Esophagus muscularis mucosa (tissue), 4 donors: ENCODE measurements at regions not wholly inside any gene's neighbourhood (a gene's known extent, or its start where the extent isn't known, plus 50 kb on each side); places are given as distances from the start of the nearest gene placed in this dataset.
A peak's percentile ranks its signal among the peaks of the same experiment; 100 is the strongest.

ENCODE experiments used
- DNase-seq: peaks from one replicate; pipeline ENCODE4 v3.0.0-alpha.2; 2017; ENCODE audit errors: extremely low spot score
- H3K27ac ChIP-seq, 4 donors: fragments of 200-600 bp; sonication (generic); replicated peaks in 1 of 4; 1 replicate in 3 of 4; 2 replicates in 1 of 4; pipeline ENCODE4 v1.5.1; 2016 to 2019; ENCODE audit warnings: mild to moderate bottlenecking in 1 of 4
- H3K27me3 ChIP-seq, 4 donors: fragments of 200-600 bp; sonication (generic); one replicate each; pipeline versions ENCODE4 v1.5.1 to v1.6.0; 2016 to 2019
- H3K36me3 ChIP-seq, 4 donors: fragments of 200-600 bp; sonication (generic); one replicate each; pipeline ENCODE4 v1.5.1; 2016 to 2019
- H3K4me1 ChIP-seq, 4 donors: fragments of 200-600 bp; sonication (generic); one replicate each; pipeline ENCODE4 v1.5.1; 2016 to 2019
- H3K4me3 ChIP-seq, 4 donors: fragments of 200-600 bp; sonication (generic); 1 replicate in 2 of 4; 2 replicates in 2 of 4; pipeline ENCODE4 v1.5.1; 2016 to 2019; ENCODE audit warnings: mild to moderate bottlenecking in 4 of 4, moderate library complexity in 1 of 4
- H3K9me3 ChIP-seq, 4 donors: fragments of 200-600 bp; sonication (generic); 1 replicate in 3 of 4; 2 replicates in 1 of 4; pipeline ENCODE4 v1.5.1; 2016 to 2019
- CTCF ChIP-seq, 3 experiments: fragments of 200-600 bp in 2 of 3; fragments of 450-650 bp in 1 of 3; sonication (generic) in 2 of 3; IDR thresholded peaks; one replicate each; pipeline ENCODE4 v1.5.1; 2017 to 2019; ENCODE audit warnings: antibody characterized with exemption in 3 of 3, mild to moderate bottlenecking in 2 of 3, moderate library complexity in 1 of 3
- EP300 ChIP-seq: sonication (generic); formaldehyde crosslinking; IDR thresholded peaks from one replicate; pipeline ENCODE4 v1.6.1; 2017; ENCODE audit warnings: antibody characterized with exemption
- POLR2A ChIP-seq: fragments of 450-650 bp; IDR thresholded peaks from one replicate; pipeline ENCODE4 v1.6.1; 2017; ENCODE audit warnings: antibody characterized with exemption, moderate library complexity, mild to moderate bottlenecking, low read depth
- POLR2AphosphoS5 ChIP-seq, 2 donors: sonication (generic); formaldehyde crosslinking; IDR thresholded peaks; one replicate each; pipeline ENCODE4 v1.6.1; 2017; ENCODE audit warnings: antibody characterized with exemption in 2 of 2
- WGBS: methylation state at CpG from one replicate; pipeline ENCODE4 v1.1.5; 2018; 5-methylcytosine and 5-hydroxymethylcytosine counted together
- intact Hi-C: fragments of 100-400 bp; cut with DNase I; formaldehyde crosslinking; loops from one replicate; pipeline ENCODE4 v1.15.1; 2023

GRCh38 chr16:85420501-85421337, 192.4 kb upstream of the GSE1 start:
- TF ChIP-seq POLR2AphosphoS5 (IDR thresholded peaks at IDR 0.05) = peak; percentile 11 to 49
- TF ChIP-seq POLR2A = no peak
- peak in 2 of 3 experiments; percentile 99 for TF ChIP-seq CTCF (IDR thresholded peaks at IDR 0.05)
- no peak for DNase-seq
- H3K27ac ChIP-seq = no peak overlapping the region

GRCh38 chr16:85421338-85422195, 191.6 kb upstream of the GSE1 start:
- no peaks in the 10 kb centered on the region for H3K27me3 ChIP-seq
- no peak overlapping the region for H3K27ac ChIP-seq
- H3K4me3 ChIP-seq = no peak overlapping the region
- intact Hi-C loops = loop anchor here (5.0 kb wide), 1 partner anchor 136 kb away; no protein-coding TSS in a partner anchor
- H3K9me3 ChIP-seq = no peaks in the 10 kb centered on the region
- no peaks in the 10 kb centered on the region for H3K36me3 ChIP-seq
- H3K4me1 ChIP-seq = peaks cover 3 to 31% (median 24%) of the 10 kb centered on the region in 4 donors
- 86% methylated on average over 17 of the region's 24 CpGs for WGBS
- DNase-seq = no peak
- TF ChIP-seq EP300 (no peak), POLR2A (no peak), POLR2AphosphoS5 (IDR thresholded peaks at IDR 0.05) (no peak), CTCF (IDR thresholded peaks at IDR 0.05) (no peak)

More at GRCh38 chr16:85420501-85421337, 192.4 kb upstream of the GSE1 start:
- no peak overlapping the region for H3K4me3 ChIP-seq
- no peaks in the 10 kb centered on the region for H3K27me3 ChIP-seq
- intact Hi-C loops = loop anchor here (1.0 to 5.0 kb wide), 2 partner anchors 137 to 190 kb away; no protein-coding TSS in a partner anchor
- no peaks in the 10 kb centered on the region for H3K36me3 ChIP-seq
- no peaks in the 10 kb centered on the region for H3K9me3 ChIP-seq
- peaks cover 9 to 39% (median 31%) of the 10 kb centered on the region in 4 donors for H3K4me1 ChIP-seq
- 74% methylated on average over 15 of the region's 42 CpGs for WGBS

DNA sequence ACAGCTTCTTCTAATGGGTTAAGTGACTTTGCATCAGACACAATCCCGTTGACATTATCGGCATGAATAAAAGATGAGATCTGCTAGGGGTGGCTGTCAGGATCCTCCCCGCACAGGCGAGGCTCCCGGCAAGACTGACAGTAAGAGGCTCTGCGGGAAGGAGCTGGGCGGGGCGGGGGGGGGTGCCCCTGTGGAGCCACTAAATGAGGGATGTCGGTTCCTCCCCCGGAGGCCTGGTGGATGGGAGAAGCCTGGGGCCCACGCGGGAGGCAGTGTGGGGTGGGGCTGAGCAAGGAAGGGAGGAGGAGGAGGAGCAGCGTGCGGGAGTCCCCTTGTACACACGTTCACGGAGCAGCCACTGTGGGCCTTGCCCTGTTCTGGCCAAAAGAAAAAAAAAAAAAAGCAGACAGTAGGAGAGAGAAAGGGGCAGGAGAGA, 190.9 kb upstream of the GSE1 start:
- TF ChIP-seq CTCF (IDR thresholded peaks at IDR 0.05) = no peak
- Histone ChIP-seq H3K27me3 (no peaks in the 10 kb centered on the region), H3K4me3 (no peak overlapping the region), H3K36me3 (no peaks in the 10 kb centered on the region), H3K9me3 (no peaks in the 10 kb centered on the region), H3K27ac (no peak overlapping the region), H3K4me1 (peaks cover 3 to 30% (median 24%) of the 10 kb centered on the region in 4 donors)
- 65% methylated on average over 16 of the region's 16 CpGs for WGBS
- intact Hi-C loops = loop anchor here (5.0 kb wide), 1 partner anchor 135 kb away; no protein-coding TSS in a partner anchor
- no peak for DNase-seq

DNA sequence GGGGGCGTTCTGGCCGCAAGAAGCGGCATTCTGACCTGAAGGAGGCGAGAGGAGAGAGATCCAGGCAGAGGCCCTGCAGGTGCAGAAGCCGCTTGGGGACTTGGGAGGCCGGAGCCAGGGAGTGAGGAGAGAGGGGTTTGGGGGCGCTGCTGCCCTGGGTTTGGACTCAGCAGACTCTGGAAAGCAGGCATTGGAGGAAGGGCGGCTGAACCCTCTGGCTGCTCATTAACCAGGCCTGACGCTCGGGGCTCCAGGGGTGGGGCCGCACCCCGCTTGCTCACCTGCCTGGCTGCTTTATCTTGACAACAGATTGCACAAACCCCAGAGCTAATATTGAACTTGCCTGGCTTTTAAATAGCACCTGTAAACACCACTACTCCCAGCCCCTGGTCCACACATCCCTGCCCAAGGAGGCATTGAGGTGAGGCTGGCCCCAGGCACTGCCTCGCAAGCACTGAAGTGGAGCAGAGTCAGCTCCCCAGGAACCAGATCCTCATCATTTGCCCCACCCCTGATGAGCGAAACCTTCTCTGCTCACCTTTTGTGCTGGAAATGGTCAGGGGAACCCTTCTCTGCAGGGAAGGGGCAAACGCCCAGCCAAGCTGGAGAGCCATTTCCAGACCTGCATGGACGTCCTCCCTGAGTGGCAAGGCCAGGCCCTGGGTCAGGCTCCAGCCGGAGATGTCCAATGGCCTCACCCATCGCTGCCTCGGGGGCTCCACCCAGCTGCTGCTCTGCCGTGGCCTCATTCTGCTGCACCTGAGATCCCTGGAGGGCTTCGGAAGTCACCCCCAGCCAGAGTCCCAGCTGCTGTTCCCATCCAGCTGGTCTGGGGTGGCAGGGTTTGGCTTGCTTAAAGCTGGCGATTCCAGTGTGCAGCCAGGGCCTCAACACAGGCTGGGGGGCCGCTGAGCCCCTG, 190.2 kb upstream of the GSE1 start:
- no peak for TF ChIP-seq CTCF (IDR thresholded peaks at IDR 0.05)
- TF ChIP-seq POLR2AphosphoS5 (IDR thresholded peaks at IDR 0.05) = no peak
- no peak for TF ChIP-seq POLR2A
- TF ChIP-seq EP300 = no peak
- Histone ChIP-seq H3K36me3 (no peaks in the 10 kb centered on the region), H3K27me3 (no peaks in the 10 kb centered on the region), H3K4me1 (peaks cover 3 to 30% (median 24%) of the 10 kb centered on the region in 4 donors), H3K27ac (no peak overlapping the region), H3K4me3 (no peak overlapping the region), H3K9me3 (no peaks in the 10 kb centered on the region)
- 89% methylated on average over 14 of the region's 23 CpGs for WGBS
- no peak for DNase-seq
- intact Hi-C loops = loop anchor here (5.0 kb wide), 1 partner anchor 134 kb away; no protein-coding TSS in a partner anchor
